SK-N-SH treated with all-trans-retinoic acid at 6 μM for 48 hours (cell line): ENCODE measurements at regions not wholly inside any gene's neighbourhood (a gene's known extent, or its start where the extent isn't known, plus 50 kb on each side); places are given as distances from the start of the nearest gene placed in this dataset.

Source experiments
- ATAC-seq: fragments of 200-7000 bp; cut with Tn5 transposase; 3 replicates; pipeline ENCODE4 v1.9.1; 2020; ENCODE audit warnings: mild to moderate bottlenecking, moderate library complexity
- ARNTL ChIP-seq: fragments of 450-650 bp; formaldehyde crosslinking; IDR thresholded peaks from 2 replicates; pipeline ENCODE4 v1.5.0; 2020; ENCODE audit warnings: low read depth, mild to moderate bottlenecking, moderate library complexity, borderline replicate concordance
- BACH2 ChIP-seq: fragments of 250-450 bp; sonication (Bioruptor Pico); IDR thresholded peaks from 2 replicates; pipeline ENCODE4 v1.9.0; 2021; ENCODE audit warnings: mild to moderate bottlenecking, borderline replicate concordance
- CREB5 ChIP-seq: fragments of 250-450 bp; sonication (Bioruptor Pico); IDR thresholded peaks from 2 replicates; pipeline ENCODE4 v1.5.1; 2020; ENCODE audit warnings: low read depth, mild to moderate bottlenecking, moderate library complexity
- CSDC2 ChIP-seq: fragments of 250-450 bp; sonication (Bioruptor Pico); IDR thresholded peaks from 2 replicates; pipeline ENCODE4 v1.5.0; 2020; ENCODE audit warnings: mild to moderate bottlenecking, moderate library complexity
- ESRRG ChIP-seq: fragments of 250-450 bp; sonication (Bioruptor Pico); IDR thresholded peaks from 2 replicates; pipeline ENCODE4 v1.6.1; 2021; ENCODE audit warnings: mild to moderate bottlenecking
- GLIS3 ChIP-seq: fragments of 250-450 bp; sonication (Bioruptor Pico); IDR thresholded peaks from 2 replicates; pipeline ENCODE4 v1.5.0; 2020; ENCODE audit warnings: mild to moderate bottlenecking, moderate library complexity
- ISL1 ChIP-seq: fragments of 250-450 bp; sonication (Bioruptor Pico); IDR thresholded peaks from 2 replicates; pipeline ENCODE4 v2.1.2; 2022; ENCODE audit warnings: mild to moderate bottlenecking, moderate library complexity
- OSR1 ChIP-seq: fragments of 250-450 bp; sonication (Bioruptor Pico); IDR thresholded peaks from 2 replicates; pipeline ENCODE4 v1.8.0; 2022; ENCODE audit warnings: moderate library complexity, mild to moderate bottlenecking, inconsistent platforms
- PATZ1 ChIP-seq: fragments of 250-450 bp; sonication (Bioruptor Pico); IDR thresholded peaks from 2 replicates; pipeline ENCODE4 v1.8.0; 2020; ENCODE audit warnings: mild to moderate bottlenecking, moderate library complexity, borderline replicate concordance
- POU6F1 ChIP-seq: fragments of 250-450 bp; sonication (Bioruptor Pico); IDR thresholded peaks from 2 replicates; pipeline ENCODE4 v1.8.0; 2021; ENCODE audit warnings: low read depth, mild to moderate bottlenecking, moderate library complexity, borderline replicate concordance
- PPARA ChIP-seq: fragments of 250-450 bp; sonication (Bioruptor Pico); IDR thresholded peaks from 2 replicates; pipeline ENCODE4 v1.5.0; 2020; ENCODE audit warnings: mild to moderate bottlenecking, borderline replicate concordance
- RARB ChIP-seq: fragments of 250-450 bp; sonication (Bioruptor Pico); IDR thresholded peaks from 2 replicates; pipeline ENCODE4 v1.8.0; 2021; ENCODE audit warnings: mild to moderate bottlenecking, moderate library complexity
- TCF4 ChIP-seq: fragments of 250-450 bp; sonication (Bioruptor Pico); IDR thresholded peaks from 2 replicates; pipeline ENCODE4 v1.8.0; 2021; ENCODE audit warnings: mild to moderate bottlenecking, moderate library complexity, borderline replicate concordance
- TOX ChIP-seq: fragments of 250-450 bp; sonication (Bioruptor Pico); IDR thresholded peaks from 2 replicates; pipeline ENCODE4 v1.8.0; 2021; ENCODE audit warnings: mild to moderate bottlenecking, moderate library complexity, borderline replicate concordance
- TSHZ2 ChIP-seq: fragments of 250-450 bp; sonication (Bioruptor Pico); IDR thresholded peaks from 2 replicates; pipeline ENCODE4 v1.5.0; 2020; ENCODE audit warnings: mild to moderate bottlenecking, moderate library complexity
- ZC3H10 ChIP-seq: fragments of 250-450 bp; sonication (Bioruptor Pico); IDR thresholded peaks from 2 replicates; pipeline ENCODE4 v1.5.1; 2021; ENCODE audit warnings: mild to moderate bottlenecking, moderate library complexity
- ZNF565 ChIP-seq: fragments of 450-650 bp; formaldehyde crosslinking; conservative IDR thresholded peaks from 2 replicates; pipeline ENCODE4 v1.5.0; 2020; ENCODE audit warnings: low read depth, mild to moderate bottlenecking, moderate library complexity
- ZNF70 ChIP-seq: fragments of 450-650 bp; formaldehyde crosslinking; IDR thresholded peaks from 2 replicates; pipeline ENCODE4 v1.5.0; 2020; ENCODE audit warnings: mild to moderate bottlenecking, moderate library complexity
- ZNF8 ChIP-seq: fragments of 450-650 bp; formaldehyde crosslinking; IDR thresholded peaks from 2 replicates; pipeline ENCODE4 v1.5.0; 2020; ENCODE audit warnings: mild to moderate bottlenecking, moderate library complexity

GRCh38 chr9:7704543-7704942 is 95.0 kb downstream of the DMAC1 start:
- TF ChIP-seq GLIS3 (CRISPR knock-in tag) = no peak
- no peak for TF ChIP-seq CSDC2 (CRISPR knock-in tag)
- no peak for TF ChIP-seq TOX (CRISPR knock-in tag)
- TF ChIP-seq ZC3H10 (CRISPR knock-in tag) = no peak
- TF ChIP-seq ISL1 (CRISPR knock-in tag) = no peak
- TF ChIP-seq ARNTL (CRISPR knock-in tag) = no peak
- no peak for TF ChIP-seq OSR1 (CRISPR knock-in tag)

GRCh38 chr9:7691909-7692308 is 107.7 kb downstream of the DMAC1 start:
- no peak for TF ChIP-seq POU6F1 (CRISPR knock-in tag)
- no peak for TF ChIP-seq TSHZ2 (CRISPR knock-in tag)
- TF ChIP-seq ZNF8 = no peak
- TF ChIP-seq TOX (CRISPR knock-in tag) = no peak
- no peak for TF ChIP-seq ZNF70 (CRISPR knock-in tag)
- TF ChIP-seq TCF4 (CRISPR knock-in tag) = no peak
- no peak for TF ChIP-seq BACH2 (CRISPR knock-in tag)
- no peak for TF ChIP-seq OSR1 (CRISPR knock-in tag)
- TF ChIP-seq ZNF565 (CRISPR knock-in tag) = no peak
- TF ChIP-seq RARB (CRISPR knock-in tag) = no peak
- TF ChIP-seq PPARA (CRISPR knock-in tag) = no peak
- no peak for TF ChIP-seq PATZ1
- TF ChIP-seq ESRRG (CRISPR knock-in tag) = no peak

More at GRCh38 chr9:7704543-7704942, 95.0 kb downstream of the DMAC1 start:
- no peak for ATAC-seq

GRCh38 chr9:7690014-7690413 is 109.6 kb downstream of the DMAC1 start:
- no peak for TF ChIP-seq ZNF70 (CRISPR knock-in tag)
- TF ChIP-seq ZNF565 (CRISPR knock-in tag) = no peak
- no peak for ATAC-seq

More at GRCh38 chr9:7691909-7692308, 107.7 kb downstream of the DMAC1 start:
- no peak for ATAC-seq

- TF ChIP-seq PPARA (CRISPR knock-in tag) (no peak), GLIS3 (CRISPR knock-in tag) (no peak), ZC3H10 (CRISPR knock-in tag) (no peak), ISL1 (CRISPR knock-in tag) (no peak), POU6F1 (CRISPR knock-in tag) (no peak), TCF4 (CRISPR knock-in tag) (no peak), ESRRG (CRISPR knock-in tag) (no peak), CREB5 (CRISPR knock-in tag) (no peak), TOX (CRISPR knock-in tag) (no peak), ZNF8 (no peak), TSHZ2 (CRISPR knock-in tag) (no peak), ZNF565 (CRISPR knock-in tag) (no peak), ARNTL (CRISPR knock-in tag) (no peak)
- ATAC-seq = no peak
These were observed 111.0 kb downstream of the DMAC1 start for GRCh38 chr9:7688626-7689025.
